Mucosa of gallbladder (tissue), 1 donor: ENCODE measurements at regions not wholly inside any gene's neighbourhood (a gene's known extent, or its start where the extent isn't known, plus 50 kb on each side); places are given as distances from the start of the nearest gene placed in this dataset.
A peak's percentile ranks its signal among the peaks of the same experiment; 100 is the strongest.
"Not testable (repeated sequence)": the region's sequence is repeated elsewhere in the genome, so short reads cannot be mapped to it uniquely, and the experiment has no call there.

Experiments
- DNase-seq: peaks from one replicate; pipeline ENCODE4 v3.0.0-alpha.2; 2020; ENCODE audit warnings: low spot score
- donor health status: DM: no; HTN: no; CAD: no.

GRCh38 chr15:83335542-83335941 lies 51.1 kb upstream of the BNC1 start:
- not testable (repeated sequence) for DNase-seq

GRCh38 chr15:83339396-83339795 lies 54.9 kb upstream of the BNC1 start:
- DNase-seq = no peak

- no peak for DNase-seq
Measured at GRCh38 chr15:83340087-83340486, 55.6 kb upstream of the BNC1 start.

- no peak for DNase-seq
Measured at GRCh38 chr15:83346342-83346741, 61.9 kb upstream of the BNC1 start.

- DNase-seq = no peak
Measured at GRCh38 chr15:83352119-83352518, 67.7 kb upstream of the BNC1 start.

- no peak for DNase-seq
Measured at GRCh38 chr15:83356501-83357399, 72.3 kb upstream of the BNC1 start.

GRCh38 chr15:83358972-83359564 lies 74.6 kb upstream of the BNC1 start:
- no peak for DNase-seq

GRCh38 chr15:83362706-83363105 lies 78.2 kb upstream of the BNC1 start:
- no peak for DNase-seq

GRCh38 chr15:83364501-83364900 lies 80.0 kb upstream of the BNC1 start:
- DNase-seq = no peak

- DNase-seq = peak; percentile 51
Measured at GRCh38 chr15:83365370-83365938, 81.0 kb upstream of the BNC1 start.

- DNase-seq = no peak
Measured at GRCh38 chr15:83372434-83372891, 74.7 kb upstream of the SH3GL3 start.

- no peak for DNase-seq
Measured at GRCh38 chr15:83378921-83379578, 68.1 kb upstream of the SH3GL3 start.

- DNase-seq = no peak
Measured at GRCh38 chr15:83379579-83379959, 67.6 kb upstream of the SH3GL3 start.

GRCh38 chr15:83380059-83380458 lies 67.1 kb upstream of the SH3GL3 start:
- DNase-seq = no peak

GRCh38 chr15:83380682-83381081 lies 66.5 kb upstream of the SH3GL3 start:
- peak; percentile 24 for DNase-seq

GRCh38 chr15:83383608-83384139 lies 63.5 kb upstream of the SH3GL3 start:
- DNase-seq = not testable (repeated sequence)

- DNase-seq = no peak
Measured at GRCh38 chr15:83396101-83396500, 51.0 kb upstream of the SH3GL3 start.
